Panc1 (cell line): ENCODE measurements at regions not wholly inside any gene's neighbourhood (a gene's known extent, or its start where the extent isn't known, plus 50 kb on each side); places are given as distances from the start of the nearest gene placed in this dataset.

Experiments used
- ATAC-seq: fragments of 200-7000 bp; cut with Tn5 transposase; 2 replicates; pipeline ENCODE4 v1.9.1; 2020; ENCODE audit warnings: mild to moderate bottlenecking, moderate library complexity
- BruUV-seq: library from RNA; stranded (reverse); fragments of 400-500 nt; replicated peaks from 2 replicates; lab custom pipeline; 2021; lab: Mats Ljungman, UMichigan
- CTCF ChIA-PET: fragments of 300-600 bp; sonication (Branson Sonifier 250); formaldehyde crosslinking; loops from one replicate; lab custom pipeline; 2022; ENCODE audit warnings: antibody characterized with exemption; lab: Charles Lee
- POLR2A ChIA-PET: fragments of 300-600 bp; sonication (Branson Sonifier 250); formaldehyde crosslinking; loops from one replicate; lab custom pipeline; 2022; ENCODE audit warnings: antibody characterized with exemption; lab: Charles Lee
- DNase-seq: peaks from one replicate; pipeline ENCODE4 v3.0.0-alpha.2; 2010; ENCODE audit warnings: low read depth, low spot score
- H3K27ac ChIP-seq: 2 replicates; pipeline ENCODE4 v1.5.1; 2011; ENCODE audit warnings: mild to moderate bottlenecking, low read length, inconsistent platforms
- H3K27me3 ChIP-seq: fragments of 200-500 bp; sonication (Bioruptor generic); 2 replicates; pipeline ENCODE4 v1.6.0; 2014; ENCODE audit warnings: low read length, inconsistent platforms; ENCODE audit not compliant: control insufficient read depth, insufficient read depth
- H3K36me3 ChIP-seq: fragments of 200-500 bp; sonication (Bioruptor generic); 2 replicates; pipeline ENCODE4 v1.5.1; 2014; ENCODE audit warnings: inconsistent platforms, mild to moderate bottlenecking, low read length, moderate library complexity; ENCODE audit not compliant: control insufficient read depth, insufficient read depth
- H3K4me1 ChIP-seq: 2 replicates; pipeline ENCODE4 v1.5.1; 2011; ENCODE audit warnings: inconsistent platforms, mild to moderate bottlenecking, low read length, moderate library complexity; ENCODE audit not compliant: control insufficient read depth, insufficient read depth
- H3K4me3 ChIP-seq, 2 experiments: 2 replicates each; pipeline ENCODE4 v1.5.1; 2011 to 2012; ENCODE audit warnings: low read depth in 2 of 2, low read length in 2 of 2, mild to moderate bottlenecking in 2 of 2, inconsistent platforms in 1 of 2, moderate library complexity in 1 of 2
- H3K9me3 ChIP-seq: fragments of 200-500 bp; sonication (Bioruptor generic); 2 replicates; pipeline ENCODE4 v1.5.1; 2014; ENCODE audit warnings: low read depth, mild to moderate bottlenecking, inconsistent platforms, low read length, moderate library complexity; ENCODE audit not compliant: control insufficient read depth, insufficient read depth
- CTCF ChIP-seq: fragments of 450-650 bp; IDR thresholded peaks from 2 replicates; pipeline ENCODE4 v1.5.1; 2017; ENCODE audit warnings: mild to moderate bottlenecking
- POLR2AphosphoS5 ChIP-seq: IDR thresholded peaks from 2 replicates; pipeline ENCODE4 v1.6.1; 2012; ENCODE audit warnings: mild to moderate bottlenecking, low read depth, low read length, moderate library complexity
- REST ChIP-seq, 2 experiments: IDR thresholded peaks; 2 replicates each; pipeline ENCODE4 v1.6.1; 2011 to 2012; ENCODE audit warnings: low read depth in 2 of 2, control low read depth in 1 of 2, low read length in 1 of 2, mild to moderate bottlenecking in 1 of 2, moderate library complexity in 1 of 2; ENCODE audit not compliant: insufficient read depth in 1 of 2
- SIN3A ChIP-seq: IDR thresholded peaks from 2 replicates; pipeline ENCODE4 v1.6.1; 2012; ENCODE audit warnings: low read depth, mild to moderate bottlenecking, low read length, moderate library complexity, borderline replicate concordance; ENCODE audit not compliant: insufficient read depth
- TCF7L2 ChIP-seq: IDR thresholded peaks from 2 replicates; pipeline ENCODE4 v1.6.1; 2011; ENCODE audit warnings: mild to moderate bottlenecking, low read depth, low read length, inconsistent platforms
- in situ Hi-C: cut with HindIII; loops from 2 replicates; pipeline ENCODE4 v1.10.0; 2016; ENCODE audit warnings: low sequenced_read_pairs, low pct_unique_long_range_greater_than_20kb
- intact Hi-C: fragments of 100-400 bp; cut with micrococcal nuclease; formaldehyde crosslinking; loops from one replicate; pipeline ENCODE4 v1.10.0; 2022; ENCODE audit not compliant: unreplicated experiment

- no peak overlapping the region for H3K4me3 ChIP-seq
- no peaks in the 10 kb centered on the region for H3K36me3 ChIP-seq
- ChIA-PET POLR2A (no interaction called here), CTCF (no interaction called here)
- intact Hi-C loops = no loop called here
- in situ Hi-C loops = no loop called here
- ATAC-seq (no peak), DNase-seq (no peak)
- no TSS peak for BruUV-seq
- no peaks in the 10 kb centered on the region for H3K9me3 ChIP-seq
- no peaks in the 10 kb centered on the region; the same call in 1 of the 2 replicates for H3K4me1 ChIP-seq
- TF ChIP-seq CTCF = no peak
- no peak for TF ChIP-seq SIN3A
- TF ChIP-seq REST (IDR thresholded peaks at IDR 0.05; ENCODE audit: insufficient read depth in 1 of 2, low read depth in 2 of 2, low read length in 1 of 2) = no peak
- no peak for TF ChIP-seq POLR2AphosphoS5
- TF ChIP-seq TCF7L2 = no peak
- H3K27me3 ChIP-seq = no peaks in the 10 kb centered on the region
- no peak overlapping the region for H3K27ac ChIP-seq
Observed at GRCh38 chr22:42194104-42194851, 63.7 kb upstream of the CYP2D6 start.

GRCh38 chr22:42192547-42192946, 61.9 kb upstream of the CYP2D6 start:
- CTCF ChIA-PET = no interaction called here
- POLR2A ChIA-PET = no interaction called here
- Histone ChIP-seq H3K9me3 (no peaks in the 10 kb centered on the region), H3K4me1 (peaks cover 6% of the 10 kb centered on the region), H3K27me3 (no peaks in the 10 kb centered on the region), H3K27ac (no peak overlapping the region), H3K4me3 (no peak overlapping the region), H3K36me3 (no peaks in the 10 kb centered on the region)
- in situ Hi-C loops (no loop called here), intact Hi-C loops (no loop called here)
- DNase-seq (no peak), ATAC-seq (no peak)
- BruUV-seq = no TSS peak
- TF ChIP-seq REST (IDR thresholded peaks at IDR 0.05; ENCODE audit: insufficient read depth in 1 of 2, low read depth in 2 of 2, low read length in 1 of 2) = no peak
